HCT116 (cell line): ENCODE measurements at regions not wholly inside any gene's neighbourhood (a gene's known extent, or its start where the extent isn't known, plus 50 kb on each side); places are given as distances from the start of the nearest gene placed in this dataset.

Source experiments
- ATAC-seq: fragments of 200-7000 bp; cut with Tn5 transposase; 2 replicates; pipeline ENCODE4 v1.9.1; 2020; ENCODE audit warnings: mild to moderate bottlenecking, moderate library complexity
- BruUV-seq: library from RNA; stranded (reverse); fragments of 400-500 nt; replicated peaks from 2 replicates; lab custom pipeline; 2021; lab: Mats Ljungman, UMichigan
- CTCF ChIA-PET: fragments of 300-600 bp; sonication (Branson Sonifier 250); formaldehyde crosslinking; loops from one replicate; lab custom pipeline; 2021; ENCODE audit warnings: antibody characterized with exemption; lab: Charles Lee
- POLR2A ChIA-PET: fragments of 300-600, 350-600 bp; sonication (Branson Sonifier 250); formaldehyde crosslinking; loops from one replicate; lab custom pipeline; 2021; ENCODE audit warnings: antibody characterized with exemption; lab: Charles Lee
- RAD21 ChIA-PET, 2 experiments: fragments of 300-600 bp; sonication (Branson Sonifier 250); formaldehyde crosslinking; loops; one replicate each; lab custom pipeline; 2023; ENCODE audit warnings: low total read pairs in 2 of 2; ENCODE audit not compliant: uncharacterized antibody in 2 of 2, unreplicated experiment in 2 of 2, low non-redundant PET in 1 of 2; lab: Charles Lee
- DNase-seq: peaks from one replicate; pipeline ENCODE4 v3.0.0-alpha.2; 2010; ENCODE audit warnings: low read depth, low spot score
- H2AFZ ChIP-seq: fragments of 200-600 bp; shearing (Covaris generic), sonication (generic); 2 replicates; pipeline ENCODE4 v1.6.1; 2017; ENCODE audit warnings: low read depth, mixed run types, mixed read lengths, antibody characterized with exemption, low read length; ENCODE audit not compliant: poor library complexity, severe bottlenecking
- H3K27ac ChIP-seq: 2 replicates; pipeline ENCODE4 v1.5.1; 2012; ENCODE audit warnings: low read depth, low read length
- H3K27me3 ChIP-seq: fragments of 200-600 bp; sonication (generic); 2 replicates; pipeline ENCODE4 v1.6.1; 2016; ENCODE audit warnings: mixed run types, low read length, mixed read lengths; ENCODE audit not compliant: insufficient read depth
- H3K36me3 ChIP-seq, 2 experiments: fragments of 200-500 bp in 1 of 2; fragments of 200-600 bp in 1 of 2; sonication (Bioruptor generic) in 1 of 2; sonication (generic) in 1 of 2; 2 replicates each; pipeline versions ENCODE4 v1.5.1 to v1.6.1; 2014 to 2016; ENCODE audit warnings: low read length in 2 of 2, inconsistent platforms in 1 of 2, mixed read lengths in 1 of 2, mixed run types in 1 of 2; ENCODE audit not compliant: insufficient read depth in 2 of 2, control insufficient read depth in 1 of 2
- H3K4me1 ChIP-seq, 2 experiments: fragments of 200-600 bp in 1 of 2; sonication (generic) in 1 of 2; 2 replicates each; pipeline versions ENCODE4 v1.5.1 to v1.6.1; 2012 to 2017; ENCODE audit warnings: low read length in 2 of 2, inconsistent platforms in 1 of 2, mild to moderate bottlenecking in 1 of 2, mixed read lengths in 1 of 2, mixed run types in 1 of 2, moderate library complexity in 1 of 2; ENCODE audit not compliant: insufficient read depth in 2 of 2, control insufficient read depth in 1 of 2
- H3K4me2 ChIP-seq: fragments of 200-600 bp; sonication (generic); 2 replicates; pipeline ENCODE4 v1.6.1; 2017; ENCODE audit warnings: mixed run types, low read length, mixed read lengths
- H3K4me3 ChIP-seq, 2 experiments: fragments of 200-600 bp in 1 of 2; sonication (generic) in 1 of 2; replicated peaks in 1 of 2; 2 replicates each; pipeline ENCODE4 v1.5.1; 2011 to 2016; ENCODE audit warnings: low read length in 2 of 2, control low read depth in 1 of 2, low read depth in 1 of 2, mild to moderate bottlenecking in 1 of 2, mixed read lengths in 1 of 2, mixed run types in 1 of 2
- H3K79me2 ChIP-seq: fragments of 200-600 bp; sonication (generic); 2 replicates; pipeline ENCODE4 v1.6.1; 2017; ENCODE audit warnings: mild to moderate bottlenecking, mixed run types, low read length, moderate library complexity, mixed read lengths; ENCODE audit not compliant: insufficient read depth
- H3K9ac ChIP-seq: fragments of 200-600 bp; sonication (generic); 2 replicates; pipeline ENCODE4 v1.6.1; 2016; ENCODE audit warnings: low read length, mixed read lengths
- H3K9me2 ChIP-seq: fragments of 200-600 bp; sonication (generic), shearing (Covaris generic); 2 replicates; pipeline ENCODE4 v1.6.1; 2017; ENCODE audit warnings: mixed run types, mild to moderate bottlenecking, moderate library complexity; ENCODE audit not compliant: insufficient read depth
- H3K9me3 ChIP-seq, 2 experiments: fragments of 200-500 bp in 1 of 2; fragments of 200-600 bp in 1 of 2; sonication (Bioruptor generic) in 1 of 2; sonication (generic) in 1 of 2; 2 replicates each; pipeline ENCODE4 v1.6.1; 2014 to 2017; ENCODE audit warnings: low read length in 2 of 2, mixed read lengths in 2 of 2, inconsistent platforms in 1 of 2, low read depth in 1 of 2, mild to moderate bottlenecking in 1 of 2, mixed run types in 1 of 2, moderate library complexity in 1 of 2; ENCODE audit not compliant: control insufficient read depth in 1 of 2, insufficient read depth in 1 of 2
- H4K20me1 ChIP-seq: fragments of 200-600 bp; sonication (generic), shearing (Covaris generic); 2 replicates; pipeline ENCODE4 v1.6.1; 2017; ENCODE audit warnings: mixed run types, mild to moderate bottlenecking, moderate library complexity; ENCODE audit not compliant: insufficient read depth
- ATF3 ChIP-seq: IDR thresholded peaks from 2 replicates; pipeline ENCODE4 v1.6.1; 2012
- CBX3 ChIP-seq: IDR thresholded peaks from 2 replicates; pipeline ENCODE4 v1.6.1; 2012; ENCODE audit warnings: low read depth
- CEBPB ChIP-seq: IDR thresholded peaks from 2 replicates; pipeline ENCODE4 v1.6.1; 2012; ENCODE audit warnings: low read depth
- CTCF ChIP-seq, 3 experiments: fragments of 200-600 bp in 1 of 3; sonication (generic) in 1 of 3; IDR thresholded peaks in 2 of 3; conservative IDR thresholded peaks in 1 of 3; 2 replicates each; pipeline ENCODE4 v1.5.1; 2012 to 2017; ENCODE audit warnings: low read depth in 2 of 3, low read length in 2 of 3, antibody characterized with exemption in 1 of 3, borderline replicate concordance in 1 of 3, control low read depth in 1 of 3, mild to moderate bottlenecking in 1 of 3, mixed read lengths in 1 of 3, mixed run types in 1 of 3, moderate library complexity in 1 of 3; ENCODE audit not compliant: insufficient read depth in 1 of 3
- EGR1 ChIP-seq: IDR thresholded peaks from 2 replicates; pipeline ENCODE4 v1.6.1; 2012; ENCODE audit warnings: low read depth
- ELF1 ChIP-seq: IDR thresholded peaks from 2 replicates; pipeline ENCODE4 v1.6.1; 2012; ENCODE audit warnings: low read depth, borderline replicate concordance
- EZH2 ChIP-seq: fragments of 200-600 bp; sonication (generic); IDR thresholded peaks from 2 replicates; pipeline ENCODE4 v1.6.1; 2017; ENCODE audit warnings: antibody characterized with exemption, mixed run types
- EZH2phosphoT487 ChIP-seq: fragments of 200-600 bp; IDR thresholded peaks from 2 replicates; pipeline ENCODE4 v1.6.1; 2018; ENCODE audit warnings: antibody characterized with exemption, borderline replicate concordance
- FOSL1 ChIP-seq: IDR thresholded peaks from 2 replicates; pipeline ENCODE4 v1.6.1; 2012; ENCODE audit warnings: low read depth
- JUND ChIP-seq: IDR thresholded peaks from 2 replicates; pipeline ENCODE4 v1.6.1; 2012
- MAX ChIP-seq: IDR thresholded peaks from 2 replicates; pipeline ENCODE4 v1.6.1; 2012
- POLR2A ChIP-seq: IDR thresholded peaks from 2 replicates; pipeline ENCODE4 v1.7.0; 2011; ENCODE audit warnings: borderline replicate concordance; ENCODE audit not compliant: insufficient read depth, insufficient read length; ENCODE audit errors: extremely low read depth
- POLR2AphosphoS5 ChIP-seq: IDR thresholded peaks from 2 replicates; pipeline ENCODE4 v1.6.1; 2011; ENCODE audit warnings: mild to moderate bottlenecking, low read depth, low read length, moderate library complexity
- REST ChIP-seq: IDR thresholded peaks from 2 replicates; pipeline ENCODE4 v1.6.1; 2012; ENCODE audit warnings: low read depth
- SP1 ChIP-seq: IDR thresholded peaks from 2 replicates; pipeline ENCODE4 v1.6.1; 2012; ENCODE audit warnings: low read depth
- SRF ChIP-seq: IDR thresholded peaks from 2 replicates; pipeline ENCODE4 v1.6.1; 2012; ENCODE audit warnings: low read depth
- TCF7L2 ChIP-seq: IDR thresholded peaks from 2 replicates; pipeline ENCODE4 v1.7.0; 2011; ENCODE audit warnings: borderline replicate concordance, inconsistent platforms; ENCODE audit not compliant: insufficient read depth, insufficient read length; ENCODE audit errors: extremely low read depth
- ZBTB33 ChIP-seq: IDR thresholded peaks from 2 replicates; pipeline ENCODE4 v1.6.1; 2011; ENCODE audit warnings: mild to moderate bottlenecking, low read length, moderate library complexity; ENCODE audit not compliant: insufficient replicate concordance; ENCODE audit errors: extremely low read depth
- ZFX ChIP-seq: fragments of 450-650 bp; IDR thresholded peaks from 2 replicates; pipeline ENCODE4 v1.6.1; 2017
- ZNF274 ChIP-seq: fragments of 200-500 bp; sonication (Bioruptor generic); IDR thresholded peaks from 2 replicates; pipeline ENCODE4 v1.6.1; 2014; ENCODE audit warnings: mild to moderate bottlenecking, low read depth, low read length, inconsistent platforms
- intact Hi-C: fragments of 100-400 bp; cut with micrococcal nuclease; formaldehyde crosslinking; loops from 2 replicates; pipeline ENCODE4 v1.10.0; 2022

- Histone ChIP-seq H3K27me3 (peaks cover 94% of the 10 kb centered on the region), H3K4me2 (no peak overlapping the region), H3K4me3 (no peak overlapping the region), H3K9me2 (no peaks in the 10 kb centered on the region), H3K4me1 (no peaks in the 10 kb centered on the region), H2AFZ (no peak overlapping the region), H3K27ac (no peak overlapping the region), H3K9ac (no peak overlapping the region), H3K79me2 (no peaks in the 10 kb centered on the region), H4K20me1 (no peaks in the 10 kb centered on the region), H3K36me3 (no peaks in the 10 kb centered on the region), H3K9me3 (no peaks in the 10 kb centered on the region)
- CTCF ChIA-PET = no interaction called here
- RAD21 ChIA-PET = no interaction called here
- no peak for DNase-seq
- no peak for ATAC-seq
- intact Hi-C loops = no loop called here
- TF ChIP-seq MAX (no peak), ZNF274 (no peak), ZBTB33 (no peak), CTCF (IDR thresholded peaks at IDR 0.05 in 2 of 3, conservative IDR thresholded peaks at IDR 0.05 in 1 of 3; ENCODE audit: borderline replicate concordance in 1 of 3, insufficient read depth in 1 of 3, low read depth in 2 of 3, low read length in 2 of 3) (no peak), FOSL1 (no peak), SP1 (no peak), ATF3 (no peak), SRF (no peak), REST (no peak), EZH2 (no peak), JUND (no peak), ZFX (no peak), ELF1 (no peak), EGR1 (no peak), POLR2A (no peak), EZH2phosphoT487 (no peak), POLR2AphosphoS5 (no peak), TCF7L2 (no peak), CEBPB (no peak), CBX3 (no peak)
- no TSS peak for BruUV-seq
- POLR2A ChIA-PET = no interaction called here
Measured at GRCh38 chr17:55661963-55662834, 60.5 kb downstream of the TMEM100 start.
